ENCODE measurements at regions not wholly inside any gene's neighbourhood (a gene's known extent, or its start where the extent isn't known, plus 50 kb on each side); places are given as distances from the start of the nearest gene placed in this dataset.

DNA sequence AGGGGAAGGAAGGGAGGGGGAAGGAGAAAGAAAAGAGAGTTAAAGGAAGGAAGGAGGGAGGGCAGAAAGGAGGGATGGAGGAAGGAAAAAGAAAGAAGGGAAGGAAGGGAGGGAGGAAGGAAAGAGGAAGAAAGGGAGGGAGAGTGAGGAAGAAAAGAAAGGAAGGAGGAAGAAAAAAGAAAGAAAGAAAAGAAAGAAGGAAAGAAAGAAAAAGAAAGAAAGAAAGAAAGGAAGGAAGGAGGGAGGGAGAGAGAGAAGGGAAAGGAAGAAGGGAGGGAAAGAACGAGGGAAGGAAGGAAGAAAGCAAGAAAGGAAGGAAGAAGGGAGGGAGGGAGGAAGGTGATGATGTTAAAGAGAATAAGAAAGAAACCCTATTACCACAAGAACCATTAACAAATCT lies 150.6 kb downstream of the MXRA5 start:
- TF ChIP-seq, protein P1, sequence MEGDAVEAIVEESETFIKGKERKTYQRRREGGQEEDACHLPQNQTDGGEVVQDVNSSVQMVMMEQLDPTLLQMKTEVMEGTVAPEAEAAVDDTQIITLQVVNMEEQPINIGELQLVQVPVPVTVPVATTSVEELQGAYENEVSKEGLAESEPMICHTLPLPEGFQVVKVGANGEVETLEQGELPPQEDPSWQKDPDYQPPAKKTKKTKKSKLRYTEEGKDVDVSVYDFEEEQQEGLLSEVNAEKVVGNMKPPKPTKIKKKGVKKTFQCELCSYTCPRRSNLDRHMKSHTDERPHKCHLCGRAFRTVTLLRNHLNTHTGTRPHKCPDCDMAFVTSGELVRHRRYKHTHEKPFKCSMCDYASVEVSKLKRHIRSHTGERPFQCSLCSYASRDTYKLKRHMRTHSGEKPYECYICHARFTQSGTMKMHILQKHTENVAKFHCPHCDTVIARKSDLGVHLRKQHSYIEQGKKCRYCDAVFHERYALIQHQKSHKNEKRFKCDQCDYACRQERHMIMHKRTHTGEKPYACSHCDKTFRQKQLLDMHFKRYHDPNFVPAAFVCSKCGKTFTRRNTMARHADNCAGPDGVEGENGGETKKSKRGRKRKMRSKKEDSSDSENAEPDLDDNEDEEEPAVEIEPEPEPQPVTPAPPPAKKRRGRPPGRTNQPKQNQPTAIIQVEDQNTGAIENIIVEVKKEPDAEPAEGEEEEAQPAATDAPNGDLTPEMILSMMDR (IDR thresholded peaks at IDR 0.05), result no peak
- no peak for TF ChIP-seq POLR2AphosphoS5 (IDR thresholded peaks at IDR 0.05)

All from suprapubic skin (tissue), 3 donors.